ENCODE measurements at regions not wholly inside any gene's neighbourhood (a gene's known extent, or its start where the extent isn't known, plus 50 kb on each side); places are given as distances from the start of the nearest gene placed in this dataset.

- Histone ChIP-seq H3K4me3 (ENCODE audit: extremely low read depth in 1 of 4, insufficient read depth in 2 of 4, low read depth in 3 of 4, low read length in 4 of 4) (no peak overlapping the region), H3K23me2 (ENCODE audit: low read depth, low read length) (no peaks in the 10 kb centered on the region), H2AK5ac (ENCODE audit: low read depth, low read length) (no peak overlapping the region), H3K4me1 (replicated peaks in 1 of 4; ENCODE audit: control insufficient read depth in 3 of 4, insufficient read depth in 4 of 4, low read length in 3 of 4) (no peaks in the 10 kb centered on the region), H2BK12ac (ENCODE audit: low read depth, low read length) (no peak overlapping the region), H3K18ac (ENCODE audit: extremely low read depth, low read length) (no peak overlapping the region), H2BK120ac (replicated peaks; ENCODE audit: low read depth, low read length) (no peak overlapping the region), H3K9me3 (ENCODE audit: insufficient read depth in 2 of 2, low read depth in 1 of 2, low read length in 1 of 2) (no peaks in the 10 kb centered on the region), H2BK15ac (ENCODE audit: low read length) (no peak overlapping the region), H3K36me3 (ENCODE audit: control insufficient read depth in 2 of 4, insufficient read depth in 4 of 4, low read length in 3 of 4) (no peaks in the 10 kb centered on the region), H3K27me3 (replicated peaks in 1 of 4; ENCODE audit: control insufficient read depth in 3 of 4, extremely low read depth in 1 of 4, insufficient read depth in 3 of 4, low read length in 3 of 4) (no peaks in the 10 kb centered on the region), H3K23ac (ENCODE audit: insufficient read length) (no peak overlapping the region), H2AFZ (ENCODE audit: low read length) (no peak overlapping the region), H2BK20ac (ENCODE audit: low read length) (no peak overlapping the region), H3K14ac (ENCODE audit: insufficient read length) (no peak overlapping the region), H3K9ac (replicated peaks in 1 of 4; ENCODE audit: extremely low read depth in 1 of 4, low read depth in 3 of 4, low read length in 3 of 4) (no peak overlapping the region), H3K27ac (ENCODE audit: low read depth, low read length) (no peak overlapping the region), H3K56ac (replicated peaks; ENCODE audit: insufficient read length, low read depth, low read length) (no peak overlapping the region), H4K91ac (replicated peaks; ENCODE audit: insufficient read length, low read length) (no peak overlapping the region), H3K79me1 (ENCODE audit: low read depth, low read length) (no peaks in the 10 kb centered on the region), H4K8ac (ENCODE audit: extremely low read depth, insufficient read depth, low read length) (no peak overlapping the region), H3K4me2 (ENCODE audit: insufficient read depth in 1 of 2, low read depth in 2 of 2, low read length in 2 of 2) (no peak overlapping the region), H3K4ac (replicated peaks; ENCODE audit: insufficient read length, low read depth, low read length) (no peak overlapping the region), H4K20me1 (replicated peaks in 1 of 2; ENCODE audit: control insufficient read depth in 1 of 2, insufficient read depth in 2 of 2, low read length in 2 of 2) (no peaks in the 10 kb centered on the region), H4K5ac (ENCODE audit: insufficient read length, low read depth, low read length) (no peak overlapping the region), H3K79me2 (ENCODE audit: control insufficient read depth in 1 of 2, insufficient read depth in 2 of 2, low read length in 2 of 2) (no peaks in the 10 kb centered on the region), H2BK5ac (ENCODE audit: low read depth, low read length) (no peak overlapping the region)
- WGBS, 2 experiments (ENCODE audit: extremely low coverage in 1 of 2, insufficient coverage in 1 of 2, insufficient read length in 1 of 2, insufficient replicate concordance in 2 of 2, low coverage in 1 of 2, low lambda C conversion rate in 2 of 2, missing lambda C conversion rate in 1 of 2) = 93% methylated on average over 3 of the region's 3 CpGs; no CpG with 5 or more reads in 1 of the 2 experiments
- DNase-seq (ENCODE audit: low read depth in 1 of 2, low spot score in 2 of 2) = no peak
- TF ChIP-seq EP300 (IDR thresholded peaks at IDR 0.05; ENCODE audit: borderline replicate concordance in 1 of 2, low read depth in 2 of 2, low read length in 2 of 2) = no peak
- no peak for TF ChIP-seq CHD2 (IDR thresholded peaks at IDR 0.05; ENCODE audit: low read length)
- no peak for TF ChIP-seq TAF1 (IDR thresholded peaks at IDR 0.05; ENCODE audit: low read depth, low read length)
- no peak for TF ChIP-seq TAF7 (optimal IDR thresholded peaks at IDR 0.05; ENCODE audit: borderline replicate concordance, low read depth, low read length)
- no peak for TF ChIP-seq NRF1 (IDR thresholded peaks at IDR 0.05; ENCODE audit: low read depth, low read length)
- TF ChIP-seq POU5F1 (IDR thresholded peaks at IDR 0.05; ENCODE audit: low read depth, low read length) = no peak
- no peak for TF ChIP-seq CREB1 (IDR thresholded peaks at IDR 0.05)
- CTCF ChIA-PET (ENCODE audit: partially characterized antibody) = no interaction called here
- POLR2A ChIA-PET (ENCODE audit: partially characterized antibody) = no interaction called here
- FAIRE-seq = no peak
These were observed 326.8 kb upstream of the NRG3 start for GRCh38 chr10:81548160-81548559.
